ENCODE measurements at regions not wholly inside any gene's neighbourhood (a gene's known extent, or its start where the extent isn't known, plus 50 kb on each side); places are given as distances from the start of the nearest gene placed in this dataset.

GRCh38 chr2:205902041-205902899 is 183.7 kb downstream of the INO80D start (continued):
- TF ChIP-seq LCORL (IDR thresholded peaks at IDR 0.05) (no peak), LCORL (CRISPR knock-in tag; IDR thresholded peaks at IDR 0.05) (no peak), SALL1 (CRISPR knock-in tag; IDR thresholded peaks at IDR 0.05) (peak; percentile 60; the same call in 1 of the 2 replicates), PRDM10 (CRISPR knock-in tag; IDR thresholded peaks at IDR 0.05; ENCODE audit: low read depth) (no peak), FOXK2 (IDR thresholded peaks at IDR 0.05) (no peak), NRL (CRISPR knock-in tag; IDR thresholded peaks at IDR 0.05; ENCODE audit: borderline replicate concordance) (no peak), ZMYM3 (CRISPR knock-in tag; IDR thresholded peaks at IDR 0.05) (no peak; the same call in 1 of the 2 replicates), ZNF564 (CRISPR knock-in tag; IDR thresholded peaks at IDR 0.05) (no peak), FOXA1 (IDR thresholded peaks at IDR 0.05) (peak; percentile 54; the same call in 1 of the 2 replicates), FOXA1 (CRISPR knock-in tag; IDR thresholded peaks at IDR 0.05) (peak; percentile 82), ZSCAN29 (CRISPR knock-in tag; conservative IDR thresholded peaks at IDR 0.05) (no peak), RARA (CRISPR knock-in tag; IDR thresholded peaks at IDR 0.05) (peak; percentile 95), GPN1 (CRISPR knock-in tag; IDR thresholded peaks at IDR 0.05; ENCODE audit: borderline replicate concordance) (no peak), SNAPC2 (CRISPR knock-in tag; IDR thresholded peaks at IDR 0.05) (no peak), SUZ12 (IDR thresholded peaks at IDR 0.05; ENCODE audit: low read depth, low read length) (no peak), ZNF737 (CRISPR knock-in tag; IDR thresholded peaks at IDR 0.05; ENCODE audit: borderline replicate concordance) (no peak), IRF2 (CRISPR knock-in tag; IDR thresholded peaks at IDR 0.05) (no peak), NR2C2 (CRISPR knock-in tag; IDR thresholded peaks at IDR 0.05; ENCODE audit: borderline replicate concordance) (no peak), ZC3H4 (CRISPR knock-in tag; IDR thresholded peaks at IDR 0.05; ENCODE audit: borderline replicate concordance) (no peak), ATF7 (IDR thresholded peaks at IDR 0.05) (peak; percentile 95), ATF7 (CRISPR knock-in tag; IDR thresholded peaks at IDR 0.05) (no peak), CREB1 (IDR thresholded peaks at IDR 0.05) (peak; percentile 34; the same call in 1 of the 2 replicates), CREB1 (CRISPR knock-in tag; IDR thresholded peaks at IDR 0.05) (no peak)
- TF ChIP-seq, protein P1, sequence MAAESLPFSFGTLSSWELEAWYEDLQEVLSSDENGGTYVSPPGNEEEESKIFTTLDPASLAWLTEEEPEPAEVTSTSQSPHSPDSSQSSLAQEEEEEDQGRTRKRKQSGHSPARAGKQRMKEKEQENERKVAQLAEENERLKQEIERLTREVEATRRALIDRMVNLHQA (CRISPR knock-in tag; IDR thresholded peaks at IDR 0.05): no peak
- TF ChIP-seq, protein P2, sequence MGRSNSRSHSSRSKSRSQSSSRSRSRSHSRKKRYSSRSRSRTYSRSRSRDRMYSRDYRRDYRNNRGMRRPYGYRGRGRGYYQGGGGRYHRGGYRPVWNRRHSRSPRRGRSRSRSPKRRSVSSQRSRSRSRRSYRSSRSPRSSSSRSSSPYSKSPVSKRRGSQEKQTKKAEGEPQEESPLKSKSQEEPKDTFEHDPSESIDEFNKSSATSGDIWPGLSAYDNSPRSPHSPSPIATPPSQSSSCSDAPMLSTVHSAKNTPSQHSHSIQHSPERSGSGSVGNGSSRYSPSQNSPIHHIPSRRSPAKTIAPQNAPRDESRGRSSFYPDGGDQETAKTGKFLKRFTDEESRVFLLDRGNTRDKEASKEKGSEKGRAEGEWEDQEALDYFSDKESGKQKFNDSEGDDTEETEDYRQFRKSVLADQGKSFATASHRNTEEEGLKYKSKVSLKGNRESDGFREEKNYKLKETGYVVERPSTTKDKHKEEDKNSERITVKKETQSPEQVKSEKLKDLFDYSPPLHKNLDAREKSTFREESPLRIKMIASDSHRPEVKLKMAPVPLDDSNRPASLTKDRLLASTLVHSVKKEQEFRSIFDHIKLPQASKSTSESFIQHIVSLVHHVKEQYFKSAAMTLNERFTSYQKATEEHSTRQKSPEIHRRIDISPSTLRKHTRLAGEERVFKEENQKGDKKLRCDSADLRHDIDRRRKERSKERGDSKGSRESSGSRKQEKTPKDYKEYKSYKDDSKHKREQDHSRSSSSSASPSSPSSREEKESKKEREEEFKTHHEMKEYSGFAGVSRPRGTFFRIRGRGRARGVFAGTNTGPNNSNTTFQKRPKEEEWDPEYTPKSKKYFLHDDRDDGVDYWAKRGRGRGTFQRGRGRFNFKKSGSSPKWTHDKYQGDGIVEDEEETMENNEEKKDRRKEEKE (IDR thresholded peaks at IDR 0.05): no peak

All from HepG2 (cell line).